Sigmoid colon (tissue), 6 donors: ENCODE measurements at regions not wholly inside any gene's neighbourhood (a gene's known extent, or its start where the extent isn't known, plus 50 kb on each side); places are given as distances from the start of the nearest gene placed in this dataset.
A peak's percentile ranks its signal among the peaks of the same experiment; 100 is the strongest.

Experiments
- DNase-seq: peaks from one replicate; pipeline ENCODE4 v3.0.0-alpha.2; 2019
- H3K27ac ChIP-seq, 4 donors: fragments of 200-600 bp; sonication (generic); one replicate each; pipeline ENCODE4 v1.5.1; 2016 to 2019; ENCODE audit warnings: mild to moderate bottlenecking in 1 of 4
- H3K27me3 ChIP-seq, 3 donors: fragments of 200-600 bp; sonication (generic); one replicate each; pipeline ENCODE4 v1.5.1; 2019; ENCODE audit warnings: mild to moderate bottlenecking in 1 of 3
- H3K36me3 ChIP-seq, 4 donors: fragments of 200-600 bp; sonication (generic); one replicate each; pipeline ENCODE4 v1.5.1; 2016 to 2019
- H3K4me1 ChIP-seq, 4 donors: fragments of 200-600 bp; sonication (generic); one replicate each; pipeline ENCODE4 v1.5.1; 2017 to 2019
- H3K4me3 ChIP-seq, 4 donors: fragments of 200-600 bp; sonication (generic); one replicate each; pipeline ENCODE4 v1.5.1; 2017 to 2019; ENCODE audit warnings: mild to moderate bottlenecking in 2 of 4, moderate library complexity in 1 of 4
- H3K9me3 ChIP-seq, 4 donors: fragments of 200-600 bp in 3 of 4; sonication (generic) in 3 of 4; one replicate each; pipeline versions ENCODE4 v1.5.1 to v1.6.1; 2013 to 2019
- CTCF ChIP-seq, 4 experiments: fragments of 450-650 bp in 3 of 4; fragments of 200-600 bp in 1 of 4; IDR thresholded peaks; one replicate each; pipeline ENCODE4 v1.5.1; 2016 to 2019; ENCODE audit warnings: antibody characterized with exemption in 4 of 4, mild to moderate bottlenecking in 3 of 4, moderate library complexity in 2 of 4
- EP300 ChIP-seq, 4 donors: sonication (generic); formaldehyde crosslinking; IDR thresholded peaks; one replicate each; pipeline ENCODE4 v1.6.1; 2017; ENCODE audit warnings: antibody characterized with exemption in 4 of 4
- POLR2A ChIP-seq, 2 donors: fragments of 450-650 bp; IDR thresholded peaks; one replicate each; pipeline ENCODE4 v1.6.1; 2016; ENCODE audit warnings: antibody characterized with exemption in 2 of 2, mild to moderate bottlenecking in 2 of 2, moderate library complexity in 2 of 2
- POLR2AphosphoS5 ChIP-seq, 4 donors: sonication (generic); formaldehyde crosslinking; IDR thresholded peaks; one replicate each; pipeline ENCODE4 v1.6.1; 2017; ENCODE audit warnings: antibody characterized with exemption in 4 of 4
- WGBS, 2 donors: extraction: QIAGEN DNeasy Blood & Tissue Kit; methylation state at CpG; one replicate each; pipeline ENCODE4 v1.1.7; 2013; 5-methylcytosine and 5-hydroxymethylcytosine counted together
- intact Hi-C: fragments of 100-400 bp; cut with DNase I; formaldehyde crosslinking; loops from one replicate; pipeline ENCODE4 v1.15.1; 2023
- donor health status: healthy with polysubstance abuse.
- donor health status: healthy.

- H3K4me1 ChIP-seq = peaks cover 0 to 10% (median 5%) of the 10 kb centered on the region in 4 donors
- 98 to 99% methylated on average over 1 of the region's 1 CpG for WGBS, 2 donors
- H3K36me3 ChIP-seq = no peaks in the 10 kb centered on the region
- no peak overlapping the region for H3K27ac ChIP-seq
- H3K27me3 ChIP-seq = no peaks in the 10 kb centered on the region
- TF ChIP-seq EP300 (IDR thresholded peaks at IDR 0.05) (no peak), POLR2A (IDR thresholded peaks at IDR 0.05) (no peak), POLR2AphosphoS5 (IDR thresholded peaks at IDR 0.05) (no peak), CTCF (IDR thresholded peaks at IDR 0.05) (no peak)
- no peak overlapping the region for H3K4me3 ChIP-seq
- H3K9me3 ChIP-seq = no peaks in the 10 kb centered on the region
- DNase-seq = no peak
- intact Hi-C loops = no loop called here
Measured at GRCh38 chr4:128362760-128363159, 75.1 kb upstream of the PGRMC2 start.

- H3K27me3 ChIP-seq = no peaks in the 10 kb centered on the region
- peaks cover 0 to 21% (median 11%) of the 10 kb centered on the region in 4 donors for H3K4me1 ChIP-seq
- no peak overlapping the region for H3K27ac ChIP-seq
- TF ChIP-seq CTCF (IDR thresholded peaks at IDR 0.05) (no peak), EP300 (IDR thresholded peaks at IDR 0.05) (no peak)
- intact Hi-C loops = no loop called here
- DNase-seq = no peak
- H3K9me3 ChIP-seq = no peaks in the 10 kb centered on the region
- no peak overlapping the region for H3K4me3 ChIP-seq
- H3K36me3 ChIP-seq = no peaks in the 10 kb centered on the region
- 84 to 94% methylated on average over 2 of the region's 2 CpGs for WGBS, 2 donors
Measured at GRCh38 chr4:128359422-128359821, 71.8 kb upstream of the PGRMC2 start.

- Histone ChIP-seq H3K4me3 (no peak overlapping the region), H3K4me1 (peaks cover 0 to 26% (median 15%) of the 10 kb centered on the region in 4 donors), H3K27ac (no peak overlapping the region), H3K27me3 (no peaks in the 10 kb centered on the region), H3K36me3 (no peaks in the 10 kb centered on the region), H3K9me3 (no peaks in the 10 kb centered on the region)
- WGBS, 2 donors = 67 to 81% methylated on average over 2 of the region's 2 CpGs
- no peak for TF ChIP-seq POLR2A (IDR thresholded peaks at IDR 0.05)
- no peak for TF ChIP-seq POLR2AphosphoS5 (IDR thresholded peaks at IDR 0.05)
- no peak for TF ChIP-seq CTCF (IDR thresholded peaks at IDR 0.05)
- no peak for TF ChIP-seq EP300 (IDR thresholded peaks at IDR 0.05)
- intact Hi-C loops = no loop called here
- no peak for DNase-seq
Measured at GRCh38 chr4:128358913-128359279, 71.3 kb upstream of the PGRMC2 start.

- H3K27me3 ChIP-seq = no peaks in the 10 kb centered on the region
- H3K9me3 ChIP-seq = no peaks in the 10 kb centered on the region
- intact Hi-C loops = no loop called here
- H3K4me1 ChIP-seq = peaks cover 0 to 27% (median 16%) of the 10 kb centered on the region in 4 donors
- no peak overlapping the region for H3K4me3 ChIP-seq
- no peak for TF ChIP-seq CTCF (IDR thresholded peaks at IDR 0.05)
- WGBS, 2 donors = 69 to 84% methylated on average over 7 of the region's 7 CpGs
- H3K27ac ChIP-seq = no peak overlapping the region
- no peaks in the 10 kb centered on the region for H3K36me3 ChIP-seq
- DNase-seq = no peak
Measured at GRCh38 chr4:128358231-128358912, 70.8 kb upstream of the PGRMC2 start.

GRCh38 chr4:128357286-128357685 lies 69.7 kb upstream of the PGRMC2 start:
- no peak for TF ChIP-seq POLR2AphosphoS5 (IDR thresholded peaks at IDR 0.05)
- no peak for TF ChIP-seq EP300 (IDR thresholded peaks at IDR 0.05)
- no peak for TF ChIP-seq POLR2A (IDR thresholded peaks at IDR 0.05)
- no peak for TF ChIP-seq CTCF (IDR thresholded peaks at IDR 0.05)
- no peaks in the 10 kb centered on the region for H3K36me3 ChIP-seq
- H3K27ac ChIP-seq = peak overlapping the region in 1 of 4 donors; percentile 22
- intact Hi-C loops = no loop called here
- H3K4me3 ChIP-seq = no peak overlapping the region
- H3K9me3 ChIP-seq = no peaks in the 10 kb centered on the region
- H3K4me1 ChIP-seq = peaks cover 0 to 27% (median 16%) of the 10 kb centered on the region in 4 donors
- whole genome bisulfite sequencing, 2 donors = 11 to 49% methylated on average over 2 of the region's 2 CpGs
- DNase-seq = no peak
- no peaks in the 10 kb centered on the region for H3K27me3 ChIP-seq
